ENCODE measurements at regions not wholly inside any gene's neighbourhood (a gene's known extent, or its start where the extent isn't known, plus 50 kb on each side); places are given as distances from the start of the nearest gene placed in this dataset.

GRCh38 chr9:2411459-2412215 lies 209.9 kb upstream of the VLDLR start:
- DNase-seq (ENCODE audit: low read depth) = peak; percentile 33
- no peak for TF ChIP-seq CTCF (IDR thresholded peaks at IDR 0.05; ENCODE audit: control insufficient read depth, insufficient read depth, low read depth, low read length, missing control alignments)
- no peak overlapping the region for H3K4me3 ChIP-seq (ENCODE audit: control insufficient read depth, low read depth, low read length)

GRCh38 chr9:2413160-2413805 lies 208.3 kb upstream of the VLDLR start:
- H3K4me3 ChIP-seq (ENCODE audit: control insufficient read depth, low read depth, low read length) = no peak overlapping the region
- no peak for TF ChIP-seq CTCF (IDR thresholded peaks at IDR 0.05; ENCODE audit: control insufficient read depth, insufficient read depth, low read depth, low read length, missing control alignments)
- no peak for DNase-seq (ENCODE audit: low read depth)

- DNase-seq (ENCODE audit: low read depth) = no peak
- H3K4me3 ChIP-seq (ENCODE audit: control insufficient read depth, low read depth, low read length) = no peak overlapping the region
- TF ChIP-seq CTCF (IDR thresholded peaks at IDR 0.05; ENCODE audit: control insufficient read depth, insufficient read depth, low read depth, low read length, missing control alignments) = no peak
Measured at GRCh38 chr9:2414465-2414864, 207.1 kb upstream of the VLDLR start.

- no peak overlapping the region for H3K4me3 ChIP-seq (ENCODE audit: control insufficient read depth, low read depth, low read length)
- DNase-seq (ENCODE audit: low read depth) = no peak
- no peak for TF ChIP-seq CTCF (IDR thresholded peaks at IDR 0.05; ENCODE audit: control insufficient read depth, insufficient read depth, low read depth, low read length, missing control alignments)
Measured at GRCh38 chr9:2415326-2415725, 206.3 kb upstream of the VLDLR start.

GRCh38 chr9:2417730-2418129 lies 203.9 kb upstream of the VLDLR start:
- H3K4me3 ChIP-seq (ENCODE audit: control insufficient read depth, low read depth, low read length) = no peak overlapping the region
- no peak for DNase-seq (ENCODE audit: low read depth)
- TF ChIP-seq CTCF (IDR thresholded peaks at IDR 0.05; ENCODE audit: control insufficient read depth, insufficient read depth, low read depth, low read length, missing control alignments) = no peak

GRCh38 chr9:2418619-2419018 lies 203.0 kb upstream of the VLDLR start:
- TF ChIP-seq CTCF (IDR thresholded peaks at IDR 0.05; ENCODE audit: control insufficient read depth, insufficient read depth, low read depth, low read length, missing control alignments) = no peak
- DNase-seq (ENCODE audit: low read depth) = peak; percentile 35
- no peak overlapping the region for H3K4me3 ChIP-seq (ENCODE audit: control insufficient read depth, low read depth, low read length)
